ENCODE measurements at regions not wholly inside any gene's neighbourhood (a gene's known extent, or its start where the extent isn't known, plus 50 kb on each side); places are given as distances from the start of the nearest gene placed in this dataset.

DNA sequence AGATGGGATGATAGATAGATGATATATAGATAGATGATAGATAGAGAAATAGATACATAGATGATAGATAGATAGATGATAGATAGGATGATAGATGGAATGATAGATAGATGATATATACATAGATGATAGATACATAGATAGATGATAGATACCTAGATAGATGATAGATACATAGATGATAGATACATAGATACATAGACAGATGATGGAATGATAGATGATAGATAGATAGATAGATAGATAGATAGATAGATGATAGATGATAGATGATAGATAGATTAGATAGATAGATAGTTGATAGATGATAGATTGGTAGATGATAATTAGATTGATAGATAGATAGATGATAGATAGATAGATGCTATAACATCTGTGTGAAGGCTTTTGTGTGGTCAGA, 201.7 kb upstream of the RAB4A start:
- no peak for DNase-seq

DNA sequence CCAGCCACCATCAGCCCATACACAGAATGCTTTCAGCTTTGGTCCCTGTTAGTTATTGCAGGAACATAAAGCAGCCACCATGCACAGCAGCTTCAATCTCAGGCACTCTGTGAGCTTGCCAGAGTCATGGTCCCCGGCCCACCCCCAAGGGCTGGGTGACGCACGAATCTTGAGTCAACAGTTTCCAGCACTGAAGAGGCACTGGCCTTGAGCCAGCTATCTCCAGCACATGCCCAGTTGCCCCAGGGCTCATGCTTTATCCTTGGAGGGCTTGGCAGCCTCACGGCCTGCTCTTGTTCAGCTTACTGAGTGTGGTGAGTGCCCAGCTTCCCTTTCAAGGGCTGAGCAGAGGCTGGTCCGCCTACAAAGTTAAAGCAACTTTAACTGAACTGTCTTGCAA, 200.7 kb upstream of the RAB4A start:
- DNase-seq = no peak

DNA sequence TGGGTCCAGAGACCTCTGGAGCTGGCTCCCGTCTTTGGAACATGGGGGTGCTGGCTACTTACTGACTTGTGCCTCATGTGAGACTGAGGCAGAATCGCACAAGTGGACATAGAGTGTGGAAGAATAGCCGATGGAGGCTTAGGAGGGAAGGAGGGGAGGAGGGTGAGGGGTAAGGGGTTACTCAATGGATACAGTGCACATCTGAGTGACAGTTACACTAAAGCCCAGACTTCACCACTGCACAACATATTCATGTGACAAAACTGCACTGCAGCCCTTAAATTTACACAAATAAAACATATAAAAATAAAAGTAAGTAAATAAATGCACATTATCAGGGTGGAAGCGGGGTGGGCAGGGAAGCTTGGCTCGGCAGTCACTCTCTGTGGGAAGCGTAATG, 197.7 kb upstream of the RAB4A start:
- DNase-seq = no peak

DNA sequence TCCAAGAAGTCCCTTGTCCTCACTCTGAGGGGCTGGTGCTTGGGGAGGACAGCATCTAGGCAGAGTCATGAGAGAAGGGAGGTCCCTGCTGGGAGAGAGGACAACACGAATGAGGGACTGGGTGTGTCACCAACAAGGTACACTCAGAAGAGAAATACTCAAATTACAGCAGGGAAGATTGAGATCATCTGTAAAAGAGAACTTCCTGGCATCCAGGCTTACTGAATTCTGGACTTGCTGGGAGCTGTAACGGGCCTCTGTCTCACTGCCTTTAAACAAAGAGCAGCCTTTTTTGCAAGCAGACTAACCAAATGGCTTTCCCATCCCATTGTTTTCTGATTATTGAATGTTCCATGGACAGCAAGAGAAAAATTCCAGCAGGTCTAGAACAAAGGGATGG, 195.7 kb upstream of the RAB4A start:
- peak; percentile 27 for DNase-seq

DNA sequence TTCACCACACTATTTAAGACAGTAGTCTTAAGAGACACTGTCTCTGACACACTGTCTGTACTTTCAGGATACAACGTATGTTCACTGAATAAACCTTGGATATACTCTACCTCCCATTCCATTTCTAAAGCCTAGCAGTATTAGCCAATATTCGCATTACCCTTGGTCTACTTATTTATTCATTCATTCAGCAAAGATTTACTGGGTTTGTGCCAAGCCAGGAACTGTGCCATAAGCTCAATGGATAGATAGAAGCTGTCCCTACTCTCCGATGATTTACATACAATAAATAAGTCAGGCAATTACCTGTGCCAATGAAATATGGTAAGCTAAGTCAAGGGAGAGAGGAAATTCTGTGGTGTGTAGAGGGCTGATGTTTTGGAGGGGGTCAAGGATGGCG, 195.2 kb upstream of the RAB4A start:
- DNase-seq = no peak

DNA sequence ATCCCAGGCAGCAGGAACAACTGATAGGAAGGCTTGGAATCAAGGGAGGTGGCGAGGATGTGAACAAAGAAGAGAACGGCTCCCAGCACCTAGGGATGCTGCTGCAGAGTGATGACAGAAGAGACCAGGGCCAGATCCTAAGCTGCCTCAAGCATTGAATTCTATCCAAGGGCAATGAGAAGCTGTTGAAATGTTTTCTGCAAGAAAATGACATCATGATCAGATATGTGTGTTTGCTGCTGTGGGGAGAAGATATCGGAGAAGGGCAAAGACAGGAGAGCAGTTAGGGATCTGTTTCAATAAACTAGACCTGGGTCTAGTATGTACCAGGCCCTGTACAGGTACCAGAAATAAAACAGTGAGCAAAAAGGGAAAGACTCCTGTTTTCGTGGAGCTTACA, 194.7 kb upstream of the RAB4A start:
- no peak for DNase-seq

DNA sequence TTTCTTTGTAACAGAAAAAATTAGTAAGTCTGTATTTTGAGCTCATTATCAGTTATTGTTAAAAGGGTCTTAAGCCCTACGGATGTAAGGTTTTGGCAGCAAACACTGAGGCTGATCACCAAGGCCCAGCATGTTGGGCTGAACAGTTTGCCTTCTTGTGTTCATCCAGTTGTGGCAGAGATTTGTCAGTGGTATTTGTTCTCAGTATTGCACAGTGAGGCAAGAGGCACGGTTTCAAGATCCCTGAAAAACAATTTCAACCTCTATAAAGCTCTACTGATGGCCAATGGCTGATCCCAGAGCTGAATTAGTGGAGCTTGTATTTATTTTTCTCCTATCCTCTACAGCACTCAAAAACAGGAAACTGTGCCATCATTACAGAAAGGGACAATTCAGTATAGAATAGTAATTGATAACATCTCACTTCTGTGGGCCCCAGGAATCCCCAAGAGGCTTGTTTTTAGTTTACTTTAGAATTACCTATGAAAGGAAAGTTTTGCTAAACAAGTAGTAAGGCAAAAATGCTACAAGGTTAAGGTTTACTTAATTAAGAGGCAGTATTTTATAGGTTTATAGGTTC, 191.8 kb upstream of the RAB4A start:
- DNase-seq = no peak

DNA sequence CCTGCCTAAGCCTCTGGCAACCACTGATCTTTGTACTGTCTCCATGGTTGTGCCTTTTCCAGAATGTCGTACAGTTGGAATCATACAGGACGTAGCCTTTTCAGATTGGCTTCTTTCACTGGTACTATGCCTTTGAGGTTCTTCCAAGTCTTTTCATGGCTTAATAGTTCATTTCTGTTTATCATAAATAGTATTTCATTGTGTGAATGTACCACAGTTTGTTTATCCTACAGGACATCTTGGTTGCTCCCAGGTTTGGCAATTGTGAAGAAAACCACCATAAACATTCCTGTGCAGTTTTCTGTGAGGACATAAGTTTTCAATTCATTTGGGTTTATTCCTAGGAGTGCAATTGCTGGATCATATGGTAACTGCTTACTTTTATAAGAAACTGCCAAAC, 190.6 kb upstream of the RAB4A start:
- DNase-seq = no peak

DNA sequence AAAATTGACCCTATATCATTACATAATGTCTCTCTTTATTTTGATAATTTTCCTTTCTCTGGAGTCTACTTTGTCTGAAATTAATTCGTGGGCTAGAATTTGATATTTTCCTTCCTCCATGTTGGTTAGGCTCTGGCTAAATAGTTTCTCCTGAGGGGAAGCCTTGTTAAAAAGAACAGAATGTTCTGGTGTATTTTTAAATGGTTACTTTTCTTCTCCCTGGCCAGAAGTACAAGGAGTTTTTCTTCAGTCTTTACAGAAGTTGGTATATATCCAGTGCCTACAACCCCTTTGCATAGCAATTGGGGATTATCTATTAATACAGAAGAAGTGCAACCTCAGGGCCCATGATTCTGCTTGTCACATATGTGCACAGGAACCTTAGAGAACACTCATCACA, 185.6 kb upstream of the RAB4A start:
- no peak for DNase-seq

DNA sequence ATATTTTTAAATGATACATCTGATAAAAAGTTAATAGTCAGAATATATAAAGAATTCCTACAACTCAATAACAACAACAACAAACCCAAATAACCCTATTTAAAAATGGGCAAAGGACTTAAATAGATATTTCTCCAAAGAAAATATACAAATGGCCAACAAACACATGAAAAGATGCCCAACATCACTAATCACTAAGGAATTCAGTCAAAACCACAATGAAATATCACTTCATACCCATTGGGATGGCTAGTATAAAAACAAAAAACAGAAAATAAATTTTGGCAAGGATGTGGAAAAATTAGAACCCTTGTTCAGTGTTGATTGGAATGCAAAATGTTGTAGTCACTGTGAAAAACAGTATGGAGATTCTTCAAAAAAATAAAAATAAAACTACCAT, 184.8 kb upstream of the RAB4A start:
- no peak for DNase-seq

DNA sequence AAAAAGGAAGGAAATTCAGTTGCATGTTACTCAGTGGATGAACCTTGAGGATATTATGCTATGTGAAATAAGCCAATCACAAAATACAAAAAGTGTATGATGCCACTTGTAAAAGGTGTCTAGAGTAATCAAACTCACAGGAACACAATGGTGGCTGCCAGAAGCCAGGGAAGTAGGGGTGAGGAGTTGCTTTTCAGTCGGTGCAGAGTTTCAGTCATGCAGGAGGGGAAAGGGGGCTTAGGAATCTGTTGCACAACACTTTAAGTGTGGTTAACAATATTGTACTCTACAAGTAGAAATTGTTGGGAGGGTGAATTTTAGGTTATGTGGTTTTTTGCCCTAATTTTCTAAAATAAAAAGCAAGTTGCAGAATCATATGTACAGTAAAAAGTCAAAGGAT, 184.2 kb upstream of the RAB4A start:
- DNase-seq = no peak

DNA sequence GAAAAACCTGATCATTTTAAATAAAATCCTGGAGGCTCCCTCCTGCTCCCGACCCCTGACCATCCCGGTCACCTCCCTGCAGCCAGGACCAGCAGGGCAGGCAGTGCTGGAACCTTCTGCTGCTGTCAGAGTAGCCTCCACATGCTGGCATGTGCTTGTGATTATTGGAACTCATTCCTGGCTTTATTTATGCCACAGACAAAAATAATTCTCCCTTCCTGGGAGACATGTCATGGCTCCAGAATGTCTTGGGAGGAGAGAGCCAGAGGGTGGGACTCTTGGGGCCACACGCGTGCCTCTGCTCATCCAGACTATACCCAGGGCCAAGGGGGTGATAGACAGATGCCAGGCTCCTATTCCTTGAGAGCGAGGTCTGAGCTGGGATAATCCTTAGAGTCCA, 183.6 kb upstream of the RAB4A start:
- no peak for DNase-seq

DNA sequence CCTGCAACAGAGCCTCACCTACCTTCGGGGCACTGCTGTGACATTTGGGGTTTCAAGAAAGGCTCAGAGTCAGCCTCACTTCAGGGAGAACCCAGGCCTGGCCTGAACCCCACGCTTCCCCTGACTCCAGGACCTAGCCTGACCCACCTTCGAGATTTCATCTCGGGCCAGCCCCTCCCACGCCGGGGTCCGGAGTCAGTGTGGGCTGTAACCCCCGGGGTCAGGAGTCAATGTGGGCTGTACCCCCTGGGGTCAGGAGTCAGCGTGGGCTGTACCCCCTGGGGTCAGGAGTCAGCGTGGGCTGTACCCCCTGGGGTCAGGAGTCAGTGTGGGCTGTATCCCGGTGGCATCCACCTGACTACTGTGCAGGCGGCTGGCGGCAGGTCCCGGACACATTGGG, 183.0 kb upstream of the RAB4A start:
- no peak for DNase-seq

DNA sequence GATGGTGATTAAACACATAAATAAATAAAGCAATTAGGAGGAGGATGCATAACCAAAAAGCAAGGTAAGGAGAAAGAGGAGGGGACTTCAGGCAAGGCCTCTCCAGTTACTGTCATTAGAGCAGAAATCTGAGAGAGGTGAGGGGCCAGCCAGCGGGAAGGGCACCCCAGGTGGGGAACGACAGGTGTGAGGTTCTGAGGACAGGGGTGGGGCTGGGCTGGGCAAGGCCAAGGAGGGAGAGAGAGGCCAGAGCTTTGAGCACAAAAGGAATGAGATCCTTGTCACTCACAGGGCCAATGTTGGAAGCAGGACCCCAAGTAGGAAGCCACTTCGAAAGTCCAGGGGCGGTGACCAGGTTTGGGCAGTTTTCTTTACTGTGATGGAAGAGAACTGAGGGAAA, 182.2 kb upstream of the RAB4A start:
- DNase-seq = no peak

DNA sequence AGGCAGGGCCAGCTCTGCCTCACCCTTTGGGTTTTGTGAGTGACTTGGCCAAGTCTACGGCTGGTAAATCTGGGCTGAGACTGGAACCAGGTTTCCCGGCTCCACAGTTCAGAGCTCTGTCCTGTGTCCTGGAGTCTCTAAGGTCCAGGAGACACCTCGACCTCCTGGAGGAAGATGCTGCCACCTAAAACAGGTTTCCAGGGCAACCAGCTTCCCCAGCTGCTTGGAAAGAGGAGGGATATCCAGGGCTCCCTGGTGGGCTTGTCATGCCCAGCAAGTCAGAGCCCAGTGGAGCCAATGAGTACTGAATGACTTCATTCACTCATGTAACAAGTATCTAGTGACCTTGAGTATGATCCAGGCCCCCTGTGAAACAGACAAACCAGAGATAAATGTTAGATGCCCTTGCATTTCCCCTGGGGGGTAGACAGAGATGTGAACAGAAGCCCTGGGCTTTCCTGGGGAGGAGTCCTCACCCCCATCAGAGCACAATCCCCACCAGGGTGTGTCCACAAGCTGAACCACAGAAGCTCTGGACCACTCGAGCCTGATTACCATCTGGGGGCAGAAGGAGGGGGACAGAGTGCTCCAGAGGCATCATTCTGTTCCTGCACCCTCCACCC, 181.2 kb upstream of the RAB4A start:
- no peak for DNase-seq

DNA sequence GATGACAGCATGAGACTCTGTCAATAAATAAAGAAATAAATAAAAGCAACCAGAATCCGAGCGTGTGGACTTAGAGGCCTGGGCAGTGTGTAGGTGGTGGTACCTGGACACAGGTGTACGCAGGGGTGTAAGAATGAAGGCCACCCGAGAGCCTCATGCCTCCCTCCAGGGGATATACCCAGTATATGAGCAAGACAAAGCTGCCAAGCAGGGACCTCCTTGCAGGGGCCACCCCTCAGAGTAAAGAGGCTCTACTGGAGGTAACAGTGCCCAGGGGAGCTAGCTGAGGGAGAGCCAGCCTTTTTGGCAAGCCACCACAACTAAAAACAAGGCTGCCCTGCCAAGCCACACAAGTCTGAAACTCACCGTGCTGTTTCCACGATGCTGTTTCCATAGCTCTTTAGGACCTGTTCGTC, 179.2 kb upstream of the RAB4A start:
- no peak for DNase-seq

DNA sequence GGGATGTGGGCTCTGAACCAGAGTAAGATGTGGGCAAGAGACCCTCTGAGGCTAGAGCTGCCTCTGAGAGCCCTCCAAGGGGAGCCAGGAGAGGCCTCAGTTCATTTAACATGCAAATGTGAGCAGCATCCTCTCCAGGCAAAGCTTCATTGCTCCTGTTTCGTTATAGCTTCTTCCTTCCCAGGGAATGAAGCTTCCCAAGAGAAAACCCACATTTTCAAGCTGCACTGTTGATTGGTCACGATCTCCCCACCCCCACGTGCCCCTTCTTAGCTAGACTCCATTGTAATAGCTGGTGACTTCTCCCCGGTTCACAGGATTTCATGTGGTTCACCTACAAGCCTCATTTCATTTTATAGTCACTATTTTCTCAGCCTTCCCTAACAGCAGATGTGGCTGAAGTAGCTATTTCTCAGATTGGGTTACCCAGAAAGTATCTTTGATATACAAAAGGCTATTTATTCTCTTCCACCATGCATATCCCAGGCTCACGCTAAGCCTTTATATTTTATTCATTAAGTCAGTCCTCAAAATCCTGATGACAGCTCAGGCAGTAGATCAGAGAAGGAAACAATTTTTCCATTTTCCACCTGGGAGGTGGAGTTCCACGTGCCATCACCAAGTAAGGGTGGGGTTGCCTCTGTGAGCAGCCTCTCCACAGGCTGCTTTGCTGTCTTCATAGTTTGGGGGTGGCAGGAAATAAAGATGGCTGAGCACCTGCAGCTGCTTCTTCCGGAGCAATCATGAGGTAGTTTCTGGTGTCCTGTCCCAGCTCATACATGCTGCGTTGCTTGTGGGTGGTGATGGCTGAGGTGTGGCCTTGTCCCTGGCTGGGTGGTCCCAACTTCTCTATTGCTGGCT, 178.3 kb upstream of the RAB4A start:
- no peak for DNase-seq

DNA sequence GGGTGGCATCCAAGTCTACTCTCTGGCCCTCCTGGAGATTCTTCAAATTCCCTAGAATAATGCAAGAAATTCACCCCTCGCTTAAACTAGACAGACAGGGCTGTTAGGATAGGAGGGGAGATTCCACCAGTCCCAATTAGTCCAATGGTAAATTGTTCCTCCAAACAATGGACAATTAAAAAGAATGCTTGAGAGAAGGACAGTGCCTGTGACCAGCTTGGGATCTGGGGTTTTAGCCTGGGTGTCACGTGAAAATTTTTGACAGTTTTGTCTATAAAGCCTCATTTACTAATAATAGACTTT, 177.7 kb upstream of the RAB4A start:
- DNase-seq = no peak

DNA sequence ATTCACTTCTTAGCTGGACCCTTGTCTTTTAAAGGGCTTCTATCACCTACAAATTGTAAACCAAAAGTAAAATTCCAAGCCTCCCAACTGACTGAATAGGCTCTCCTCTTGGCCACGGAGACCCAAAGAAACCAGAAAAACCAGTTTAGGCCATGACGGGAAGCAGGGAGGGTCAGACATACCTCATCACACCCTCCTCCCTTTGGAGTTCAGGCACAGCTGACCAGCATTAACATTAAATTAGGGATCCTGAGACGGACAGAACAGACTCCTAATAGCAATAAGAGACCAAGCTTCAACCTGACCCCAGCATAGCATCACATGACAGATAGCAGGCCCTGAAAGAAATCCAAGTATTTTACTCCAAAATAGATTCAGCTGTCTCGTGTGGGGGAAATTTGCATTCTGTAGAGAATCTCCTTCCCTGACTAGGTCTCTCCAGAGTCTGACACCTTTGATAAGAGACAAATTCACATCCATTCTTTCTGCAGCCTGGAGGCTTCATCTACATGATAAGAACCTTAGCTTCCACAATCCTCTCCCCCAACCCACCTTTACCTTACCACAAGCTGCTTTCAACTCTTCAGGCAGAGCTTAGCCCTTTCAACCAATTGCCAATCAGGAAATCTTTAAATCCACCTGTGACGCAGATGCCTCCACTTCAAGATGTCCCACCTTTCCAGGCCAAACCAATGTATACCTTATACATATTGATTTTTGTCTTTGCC, 177.1 kb upstream of the RAB4A start:
- DNase-seq = no peak

DNA sequence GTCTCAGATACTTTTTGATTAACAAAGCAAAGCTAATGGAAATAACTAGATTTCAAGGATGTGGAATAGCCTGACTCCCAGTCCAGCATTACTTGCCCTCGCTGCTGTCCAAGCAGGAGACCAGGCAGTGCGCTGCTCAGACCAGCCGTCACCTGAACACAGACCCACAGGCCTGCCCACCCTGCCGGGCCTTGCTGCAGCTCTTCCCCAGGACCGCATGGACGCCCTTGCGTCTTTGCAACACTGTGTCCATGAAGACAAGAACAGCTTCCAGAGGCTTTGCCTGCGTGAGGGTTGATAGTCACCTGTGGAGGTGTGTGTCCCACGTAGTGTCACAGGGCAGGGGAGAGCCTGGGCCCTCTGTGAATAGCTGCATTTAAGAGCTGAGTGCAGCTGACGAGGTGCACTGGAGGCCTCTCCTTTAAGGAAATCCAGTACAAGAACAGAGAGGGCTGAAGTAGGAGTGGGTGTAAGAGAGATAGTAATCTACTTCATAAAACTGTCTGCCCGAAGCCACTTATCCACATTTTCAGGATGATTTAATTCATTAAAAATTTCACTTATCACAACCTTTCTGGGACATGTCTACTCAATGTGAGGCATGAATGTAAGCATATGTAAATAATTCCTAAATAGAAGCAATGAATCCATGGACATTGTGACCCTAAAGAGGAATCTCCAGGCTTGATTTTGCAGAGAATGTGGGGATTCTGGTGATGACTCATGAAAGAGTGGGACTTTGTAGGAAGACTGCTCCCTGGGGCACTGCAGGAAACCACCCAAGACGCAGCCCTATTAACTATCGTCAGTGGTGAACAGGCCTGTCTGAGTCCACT, 176.2 kb upstream of the RAB4A start:
- DNase-seq = no peak

DNA sequence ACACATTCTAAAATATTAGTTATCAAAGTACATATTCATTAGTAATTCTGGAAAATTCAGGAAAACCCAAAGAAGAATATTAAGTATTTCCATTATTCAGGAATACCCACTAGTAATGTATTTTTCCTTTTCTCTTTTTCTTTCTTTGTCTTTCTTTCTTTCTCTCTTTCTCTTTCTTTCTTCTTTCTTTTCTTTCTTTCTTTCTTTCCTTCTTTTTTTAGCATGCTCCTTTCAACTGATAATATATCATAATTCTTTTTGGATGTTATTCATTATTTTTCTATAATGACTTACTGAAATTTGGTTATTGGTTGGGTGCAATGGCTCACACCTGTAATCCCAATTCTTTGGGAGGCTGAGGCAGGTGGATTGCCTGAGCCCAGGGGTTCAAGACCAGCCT, 175.6 kb upstream of the RAB4A start:
- no peak for DNase-seq

DNA sequence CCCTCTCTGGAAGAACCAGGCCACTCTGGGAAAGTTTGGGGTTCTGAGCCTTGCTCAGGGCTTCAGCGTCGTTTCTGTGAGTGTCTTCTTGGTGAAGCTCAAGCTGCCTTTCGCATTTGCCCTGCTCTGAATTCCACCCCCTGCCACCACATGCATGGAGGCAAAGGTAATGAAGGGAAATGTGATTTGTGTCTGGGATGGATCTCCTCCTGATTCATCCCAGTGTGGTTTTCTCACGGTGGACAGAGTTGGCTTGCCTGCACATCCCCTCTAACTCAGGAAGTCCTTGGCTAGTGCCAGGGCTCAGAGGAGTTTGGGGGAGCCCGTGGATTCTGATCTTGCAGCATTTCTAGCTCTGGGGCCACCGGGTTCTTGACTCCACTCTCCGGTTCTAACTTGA, 173.6 kb upstream of the RAB4A start:
- no peak for DNase-seq

DNA sequence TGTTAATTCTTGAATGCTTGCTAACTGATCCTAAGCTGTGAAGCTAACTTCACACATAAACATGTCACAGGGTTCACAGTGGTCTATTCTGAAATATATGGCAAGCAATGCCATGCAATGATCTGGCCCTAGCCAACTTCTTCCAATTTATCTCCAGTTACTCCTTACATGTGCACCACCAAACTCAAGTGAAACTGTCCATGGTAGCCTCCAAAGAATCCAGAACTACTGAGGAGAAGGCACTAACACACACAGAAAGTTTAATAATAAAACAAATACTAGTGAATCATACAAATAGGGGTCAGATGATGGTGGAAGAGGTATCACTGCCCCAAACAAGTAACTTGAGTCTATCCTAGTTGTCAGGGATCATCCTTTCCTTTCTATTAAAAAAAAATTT, 172.6 kb upstream of the RAB4A start:
- no peak for DNase-seq
